ENCODE measurements at regions not wholly inside any gene's neighbourhood (a gene's known extent, or its start where the extent isn't known, plus 50 kb on each side); places are given as distances from the start of the nearest gene placed in this dataset.

DNA sequence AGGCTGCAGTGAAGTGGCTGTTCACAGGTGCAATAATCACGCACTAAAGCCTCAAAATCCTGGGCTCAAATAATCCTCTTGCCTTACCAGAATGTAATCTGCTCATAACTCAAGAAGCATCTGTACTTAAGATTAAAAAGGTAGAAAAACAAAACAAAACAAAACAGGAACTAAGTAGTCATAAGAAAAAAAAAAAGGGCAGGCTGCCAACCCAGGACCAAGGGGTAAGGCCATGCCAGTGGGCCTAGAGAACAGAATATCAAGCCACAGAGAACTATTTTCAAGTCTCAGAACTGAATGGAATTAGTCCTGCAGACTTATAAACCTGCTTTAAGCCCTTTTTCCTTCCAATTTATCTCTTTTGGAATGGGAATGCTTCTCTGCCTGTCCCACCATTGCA is 64.8 kb upstream of the TBC1D3K start:
- no peak for TF ChIP-seq CEBPB (IDR thresholded peaks at IDR 0.05)
- no peak for TF ChIP-seq EP300 (IDR thresholded peaks at IDR 0.05; ENCODE audit: borderline replicate concordance)
- no peak for TF ChIP-seq TAF1 (IDR thresholded peaks at IDR 0.05; ENCODE audit: low read depth)
- TF ChIP-seq NFIC (IDR thresholded peaks at IDR 0.05) = no peak
- TF ChIP-seq ZBTB7A (IDR thresholded peaks at IDR 0.05; ENCODE audit: low read depth) = no peak
- TF ChIP-seq, protein P1, sequence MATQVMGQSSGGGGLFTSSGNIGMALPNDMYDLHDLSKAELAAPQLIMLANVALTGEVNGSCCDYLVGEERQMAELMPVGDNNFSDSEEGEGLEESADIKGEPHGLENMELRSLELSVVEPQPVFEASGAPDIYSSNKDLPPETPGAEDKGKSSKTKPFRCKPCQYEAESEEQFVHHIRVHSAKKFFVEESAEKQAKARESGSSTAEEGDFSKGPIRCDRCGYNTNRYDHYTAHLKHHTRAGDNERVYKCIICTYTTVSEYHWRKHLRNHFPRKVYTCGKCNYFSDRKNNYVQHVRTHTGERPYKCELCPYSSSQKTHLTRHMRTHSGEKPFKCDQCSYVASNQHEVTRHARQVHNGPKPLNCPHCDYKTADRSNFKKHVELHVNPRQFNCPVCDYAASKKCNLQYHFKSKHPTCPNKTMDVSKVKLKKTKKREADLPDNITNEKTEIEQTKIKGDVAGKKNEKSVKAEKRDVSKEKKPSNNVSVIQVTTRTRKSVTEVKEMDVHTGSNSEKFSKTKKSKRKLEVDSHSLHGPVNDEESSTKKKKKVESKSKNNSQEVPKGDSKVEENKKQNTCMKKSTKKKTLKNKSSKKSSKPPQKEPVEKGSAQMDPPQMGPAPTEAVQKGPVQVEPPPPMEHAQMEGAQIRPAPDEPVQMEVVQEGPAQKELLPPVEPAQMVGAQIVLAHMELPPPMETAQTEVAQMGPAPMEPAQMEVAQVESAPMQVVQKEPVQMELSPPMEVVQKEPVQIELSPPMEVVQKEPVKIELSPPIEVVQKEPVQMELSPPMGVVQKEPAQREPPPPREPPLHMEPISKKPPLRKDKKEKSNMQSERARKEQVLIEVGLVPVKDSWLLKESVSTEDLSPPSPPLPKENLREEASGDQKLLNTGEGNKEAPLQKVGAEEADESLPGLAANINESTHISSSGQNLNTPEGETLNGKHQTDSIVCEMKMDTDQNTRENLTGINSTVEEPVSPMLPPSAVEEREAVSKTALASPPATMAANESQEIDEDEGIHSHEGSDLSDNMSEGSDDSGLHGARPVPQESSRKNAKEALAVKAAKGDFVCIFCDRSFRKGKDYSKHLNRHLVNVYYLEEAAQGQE (IDR thresholded peaks at IDR 0.05; ENCODE audit: low read depth) = no peak
- TF ChIP-seq TEAD4 (IDR thresholded peaks at IDR 0.05) = no peak
- no peak for TF ChIP-seq FOXM1 (IDR thresholded peaks at IDR 0.05; ENCODE audit: borderline replicate concordance, low read depth)
- TF ChIP-seq, protein P2, sequence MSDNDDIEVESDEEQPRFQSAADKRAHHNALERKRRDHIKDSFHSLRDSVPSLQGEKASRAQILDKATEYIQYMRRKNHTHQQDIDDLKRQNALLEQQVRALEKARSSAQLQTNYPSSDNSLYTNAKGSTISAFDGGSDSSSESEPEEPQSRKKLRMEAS (IDR thresholded peaks at IDR 0.05) = no peak
- TF ChIP-seq EGR1 (IDR thresholded peaks at IDR 0.05) = no peak
- TF ChIP-seq TCF12 (IDR thresholded peaks at IDR 0.05; ENCODE audit: low read depth) = no peak
- no peak for TF ChIP-seq CREB1 (IDR thresholded peaks at IDR 0.05; ENCODE audit: low read depth)
- no peak for TF ChIP-seq RAD21 (IDR thresholded peaks at IDR 0.05; ENCODE audit: low read depth)
- TF ChIP-seq, protein P3, sequence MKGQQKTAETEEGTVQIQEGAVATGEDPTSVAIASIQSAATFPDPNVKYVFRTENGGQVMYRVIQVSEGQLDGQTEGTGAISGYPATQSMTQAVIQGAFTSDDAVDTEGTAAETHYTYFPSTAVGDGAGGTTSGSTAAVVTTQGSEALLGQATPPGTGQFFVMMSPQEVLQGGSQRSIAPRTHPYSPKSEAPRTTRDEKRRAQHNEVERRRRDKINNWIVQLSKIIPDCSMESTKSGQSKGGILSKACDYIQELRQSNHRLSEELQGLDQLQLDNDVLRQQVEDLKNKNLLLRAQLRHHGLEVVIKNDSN (IDR thresholded peaks at IDR 0.05) = no peak
- no peak for TF ChIP-seq YY1 (IDR thresholded peaks at IDR 0.05; ENCODE audit: low read depth)

DNA sequence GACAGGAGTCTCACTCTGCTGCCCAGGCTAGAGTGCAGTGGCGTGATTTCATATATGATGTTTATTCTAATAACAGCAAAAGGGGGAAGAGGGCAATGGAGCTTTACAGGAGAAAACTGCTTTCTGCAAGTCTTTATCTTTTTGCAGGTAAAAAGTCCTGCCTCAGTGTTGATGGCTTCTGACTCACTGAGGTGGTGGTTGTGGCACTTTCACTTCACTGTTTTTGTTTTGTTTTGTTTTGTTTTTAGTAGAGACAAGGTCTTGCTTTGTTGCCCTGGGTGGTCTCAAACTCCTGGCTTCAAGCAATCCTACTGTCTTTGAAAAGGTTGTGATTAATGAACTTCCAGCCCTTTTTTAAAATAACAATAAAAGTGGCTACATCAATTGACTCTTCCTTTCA is 68.0 kb upstream of the TBC1D3K start:
- TF ChIP-seq YY1 (IDR thresholded peaks at IDR 0.05; ENCODE audit: low read depth) = no peak
- no peak for TF ChIP-seq EGR1 (IDR thresholded peaks at IDR 0.05)
- TF ChIP-seq, protein P3 (IDR thresholded peaks at IDR 0.05) = no peak
- no peak for TF ChIP-seq EP300 (IDR thresholded peaks at IDR 0.05; ENCODE audit: borderline replicate concordance)
- TF ChIP-seq, protein P2 (IDR thresholded peaks at IDR 0.05) = no peak
- TF ChIP-seq TAF1 (IDR thresholded peaks at IDR 0.05; ENCODE audit: low read depth) = no peak
- TF ChIP-seq FOXM1 (IDR thresholded peaks at IDR 0.05; ENCODE audit: borderline replicate concordance, low read depth) = no peak
- no peak for TF ChIP-seq TCF12 (IDR thresholded peaks at IDR 0.05; ENCODE audit: low read depth)
- TF ChIP-seq CEBPB (IDR thresholded peaks at IDR 0.05) = no peak
- TF ChIP-seq ZBTB7A (IDR thresholded peaks at IDR 0.05; ENCODE audit: low read depth) = no peak
- TF ChIP-seq CREB1 (IDR thresholded peaks at IDR 0.05; ENCODE audit: low read depth) = no peak
- TF ChIP-seq RAD21 (IDR thresholded peaks at IDR 0.05; ENCODE audit: low read depth) = no peak
- TF ChIP-seq NFIC (IDR thresholded peaks at IDR 0.05) = no peak
- no peak for TF ChIP-seq TEAD4 (IDR thresholded peaks at IDR 0.05)
- TF ChIP-seq, protein P1 (IDR thresholded peaks at IDR 0.05; ENCODE audit: low read depth) = no peak

DNA sequence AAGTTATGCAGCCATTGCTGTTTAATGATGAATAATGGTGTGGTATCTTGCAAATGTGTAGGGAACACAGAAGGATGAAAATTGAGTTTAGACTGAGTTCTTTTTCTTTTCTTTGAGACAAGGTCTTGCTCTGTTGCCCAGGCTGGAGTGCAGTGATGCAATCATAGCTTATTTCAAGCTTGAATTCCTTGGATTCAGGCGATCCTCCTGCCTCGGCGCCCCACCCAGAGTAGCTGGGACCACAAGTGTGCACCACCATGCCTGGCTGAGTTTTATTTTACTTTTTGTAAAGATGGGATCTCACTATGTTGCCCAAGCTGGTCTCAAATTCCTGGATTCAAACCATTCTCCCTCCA is 74.6 kb upstream of the TBC1D3K start:
- no peak for TF ChIP-seq NFIC (IDR thresholded peaks at IDR 0.05)
- TF ChIP-seq ZBTB7A (IDR thresholded peaks at IDR 0.05; ENCODE audit: low read depth) = no peak
- TF ChIP-seq, protein P3 (IDR thresholded peaks at IDR 0.05) = no peak
- TF ChIP-seq TAF1 (IDR thresholded peaks at IDR 0.05; ENCODE audit: low read depth) = no peak
- no peak for TF ChIP-seq FOXM1 (IDR thresholded peaks at IDR 0.05; ENCODE audit: borderline replicate concordance, low read depth)

DNA sequence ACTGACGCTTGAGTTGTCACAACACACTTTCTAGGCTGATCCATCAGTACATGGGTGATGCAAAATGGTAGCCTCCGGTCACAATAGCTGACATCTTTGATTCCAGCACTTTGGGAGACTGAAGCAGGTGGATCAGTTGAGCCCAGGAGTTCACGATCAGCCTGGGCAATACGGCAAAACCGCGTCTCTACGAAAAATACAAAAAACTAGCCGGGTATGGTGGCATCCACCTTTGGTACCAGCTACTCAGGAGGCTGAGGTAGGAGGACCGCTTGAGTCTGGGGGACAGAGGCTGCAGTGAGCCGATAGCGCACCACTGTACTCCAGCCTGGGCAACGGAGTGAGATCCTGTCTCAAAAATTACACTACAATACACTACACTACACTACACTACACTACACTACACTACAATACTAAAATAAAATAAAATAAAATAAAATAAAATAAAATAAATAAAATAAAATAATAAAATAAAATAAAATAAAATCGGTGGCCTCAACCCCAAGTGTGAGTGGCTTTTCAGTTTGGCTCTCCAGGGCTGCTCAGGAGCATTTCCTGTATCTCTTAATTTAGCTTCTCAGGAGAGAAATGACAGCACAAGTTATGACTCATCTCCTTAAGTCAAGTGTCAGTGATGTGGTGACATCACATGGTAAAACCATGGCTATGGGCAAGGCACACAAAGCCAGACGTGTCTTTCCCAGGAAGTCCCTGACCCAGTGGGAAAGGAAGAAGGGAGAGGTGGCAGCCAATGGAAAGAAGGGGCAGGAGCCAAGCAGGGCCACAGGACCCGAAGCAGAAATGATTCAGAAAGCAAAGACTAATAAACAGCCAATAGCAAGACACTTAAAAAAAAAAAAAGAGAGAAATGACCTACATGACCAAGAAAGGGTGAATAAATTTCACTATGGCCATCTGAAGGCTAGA is 75.3 kb upstream of the TBC1D3K start:
- no peak for TF ChIP-seq NFIC (IDR thresholded peaks at IDR 0.05)
- TF ChIP-seq, protein P2 (IDR thresholded peaks at IDR 0.05) = no peak

DNA sequence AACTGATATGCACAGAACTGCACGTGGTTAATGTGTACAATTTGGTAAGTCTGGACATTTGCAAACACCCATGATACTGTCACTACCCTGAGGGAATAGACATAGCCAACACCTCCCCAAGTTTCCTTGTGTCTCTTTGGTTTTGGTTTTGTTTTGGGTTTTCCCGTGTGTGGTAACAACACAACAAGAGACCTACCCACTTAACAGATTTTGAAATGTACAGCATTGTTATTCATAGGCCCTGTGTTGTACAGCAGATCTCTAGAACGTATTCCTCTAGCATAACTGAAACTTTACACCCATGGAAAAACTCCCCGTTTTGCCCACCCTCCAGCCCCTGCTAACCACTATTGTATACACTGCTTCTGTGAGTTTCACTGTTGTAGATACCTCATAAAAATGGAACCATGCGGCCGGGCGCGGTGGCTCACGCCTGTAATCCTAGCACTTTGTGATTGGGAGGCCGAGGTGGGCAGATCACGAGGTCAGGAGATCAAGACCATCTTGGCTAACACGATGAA is 76.3 kb upstream of the TBC1D3K start:
- TF ChIP-seq FOXM1 (IDR thresholded peaks at IDR 0.05; ENCODE audit: borderline replicate concordance, low read depth) (no peak), CEBPB (IDR thresholded peaks at IDR 0.05) (no peak)
- TF ChIP-seq, protein P1 (IDR thresholded peaks at IDR 0.05; ENCODE audit: low read depth) = no peak
- TF ChIP-seq, protein P3 (IDR thresholded peaks at IDR 0.05) = no peak

Data from Ishikawa (cell line).